ENCODE measurements at regions not wholly inside any gene's neighbourhood (a gene's known extent, or its start where the extent isn't known, plus 50 kb on each side); places are given as distances from the start of the nearest gene placed in this dataset.

- no peak for TF ChIP-seq ZSCAN18 (CRISPR knock-in tag; IDR thresholded peaks at IDR 0.05)
- TF ChIP-seq ZNF317 (CRISPR knock-in tag; IDR thresholded peaks at IDR 0.05; ENCODE audit: borderline replicate concordance, low read depth) = no peak
- TF ChIP-seq CTCF (IDR thresholded peaks at IDR 0.05) = no peak
- no peak for TF ChIP-seq TP53 (CRISPR knock-in tag; IDR thresholded peaks at IDR 0.05)
- no peak for TF ChIP-seq SP1 (CRISPR knock-in tag; conservative IDR thresholded peaks at IDR 0.05)
- TF ChIP-seq ATF1 (CRISPR knock-in tag; IDR thresholded peaks at IDR 0.05) = no peak
- TF ChIP-seq JUN (CRISPR knock-in tag; IDR thresholded peaks at IDR 0.05) = no peak
- TF ChIP-seq FOXP1 (CRISPR knock-in tag; IDR thresholded peaks at IDR 0.05; ENCODE audit: borderline replicate concordance) = no peak
- TF ChIP-seq FOXK1 (CRISPR knock-in tag; IDR thresholded peaks at IDR 0.05) = no peak
- TF ChIP-seq ATF3 (CRISPR knock-in tag; conservative IDR thresholded peaks at IDR 0.05) = no peak
- TF ChIP-seq E2F4 (CRISPR knock-in tag; IDR thresholded peaks at IDR 0.05; ENCODE audit: borderline replicate concordance, low read depth) = no peak
- TF ChIP-seq ZNF423 (CRISPR knock-in tag; IDR thresholded peaks at IDR 0.05) = no peak
These were observed 245.1 kb downstream of the SCG2 start for GRCh38 chr2:223357076-223357475.
